ENCODE measurements at regions not wholly inside any gene's neighbourhood (a gene's known extent, or its start where the extent isn't known, plus 50 kb on each side); places are given as distances from the start of the nearest gene placed in this dataset.

DNA sequence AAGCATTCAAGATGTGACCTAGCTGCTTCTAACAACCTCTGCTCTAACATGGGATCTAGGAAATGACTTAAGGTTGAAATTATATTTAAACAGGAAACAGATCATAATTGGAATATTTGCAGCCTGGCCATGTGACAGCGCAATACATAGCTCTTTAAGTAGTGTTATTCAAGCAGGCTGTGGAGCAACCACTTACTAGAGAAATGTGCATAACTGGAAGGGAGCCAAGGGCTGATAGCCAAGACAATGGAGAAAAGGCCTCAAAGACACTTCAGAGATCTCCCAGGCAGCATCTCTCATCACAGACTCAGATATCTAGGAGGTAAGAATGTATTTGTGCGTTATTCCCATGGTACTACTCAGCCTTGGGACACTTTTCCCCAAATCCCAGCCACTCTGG is 823.0 kb upstream of the PRMT6 start:
- H3K9ac ChIP-seq (ENCODE audit: low read length), result no peak overlapping the region

DNA sequence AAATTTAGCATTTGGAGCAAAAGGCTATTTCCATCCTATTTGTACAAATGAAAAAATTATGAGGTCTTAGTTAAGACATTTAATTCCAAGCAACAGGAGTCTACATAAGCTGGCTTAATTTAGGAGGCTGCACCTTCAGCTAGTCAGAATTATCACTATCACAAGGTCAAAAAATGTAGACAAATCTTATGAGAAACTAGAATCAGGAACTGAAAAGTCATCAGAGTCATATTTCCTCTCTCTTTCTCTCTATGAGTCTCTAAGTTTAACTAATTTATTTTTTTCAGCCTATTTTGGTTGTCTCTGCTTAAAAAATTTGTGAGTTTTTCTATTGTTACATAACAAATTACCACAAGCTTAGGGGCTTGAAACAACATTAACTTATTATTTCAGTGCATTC is 807.1 kb upstream of the PRMT6 start:
- H2AFZ ChIP-seq (ENCODE audit: low read depth, low read length), result no peak overlapping the region
- no peaks in the 10 kb centered on the region for H3K27me3 ChIP-seq (ENCODE audit: control insufficient read depth in 1 of 2, insufficient read depth in 1 of 2, low read length in 2 of 2)
- no peak for DNase-seq
- H2AK5ac ChIP-seq (ENCODE audit: low read length, severe bottlenecking), result no peak overlapping the region
- no peaks in the 10 kb centered on the region for H3K4me1 ChIP-seq (ENCODE audit: control insufficient read depth, insufficient read depth, low read depth, low read length)
- H2BK120ac ChIP-seq (ENCODE audit: low read depth, low read length), result no peak overlapping the region
- no peak overlapping the region for H3K9ac ChIP-seq (ENCODE audit: low read length)
- no peak overlapping the region for H3K23ac ChIP-seq (ENCODE audit: low read length in 2 of 2)
- H3K27ac ChIP-seq (ENCODE audit: low read length, poor library complexity, severe bottlenecking), result no peak overlapping the region
- no peak overlapping the region for H2BK12ac ChIP-seq (ENCODE audit: low read length in 2 of 2)
- no peaks in the 10 kb centered on the region for H3K79me1 ChIP-seq (replicated peaks; ENCODE audit: low read length, poor library complexity, severe bottlenecking)
- no peaks in the 10 kb centered on the region for H3K9me3 ChIP-seq (ENCODE audit: control insufficient read depth, low read length)
- no peak overlapping the region for H4K91ac ChIP-seq (ENCODE audit: low read length)
- no peak overlapping the region for H3K4me3 ChIP-seq (ENCODE audit: insufficient read depth in 1 of 2, low read depth in 1 of 2, low read length in 2 of 2)
- no peak overlapping the region for H3K18ac ChIP-seq (ENCODE audit: low read depth in 1 of 2, low read length in 2 of 2)
- no peak overlapping the region for H4K8ac ChIP-seq (ENCODE audit: low read length)
- no peaks in the 10 kb centered on the region for H3K36me3 ChIP-seq (ENCODE audit: control insufficient read depth in 1 of 2, insufficient read depth in 2 of 2, low read depth in 1 of 2, low read length in 2 of 2)
- no peak overlapping the region for H2BK5ac ChIP-seq (ENCODE audit: low read depth, low read length, poor library complexity, severe bottlenecking)
- H3K14ac ChIP-seq (ENCODE audit: low read length in 2 of 2), result no peak overlapping the region
- H3K4ac ChIP-seq (ENCODE audit: low read depth in 1 of 2, low read length in 2 of 2), result no peak overlapping the region
- no peak overlapping the region for H2BK15ac ChIP-seq (ENCODE audit: low read depth, poor library complexity, severe bottlenecking)
- H3K4me2 ChIP-seq (ENCODE audit: low read length, poor library complexity, severe bottlenecking), result no peak overlapping the region

More for the DNA sequence above, 823.0 kb upstream of the PRMT6 start:
- Histone ChIP-seq H3K9me3 (ENCODE audit: control insufficient read depth, low read length) (no peaks in the 10 kb centered on the region), H2AK5ac (ENCODE audit: low read length, severe bottlenecking) (no peak overlapping the region), H3K27me3 (ENCODE audit: control insufficient read depth in 1 of 2, insufficient read depth in 1 of 2, low read length in 2 of 2) (no peaks in the 10 kb centered on the region), H4K91ac (ENCODE audit: low read length) (no peak overlapping the region), H3K4me2 (ENCODE audit: low read length, poor library complexity, severe bottlenecking) (no peak overlapping the region), H2BK120ac (ENCODE audit: low read depth, low read length) (no peak overlapping the region), H3K36me3 (ENCODE audit: control insufficient read depth in 1 of 2, insufficient read depth in 2 of 2, low read depth in 1 of 2, low read length in 2 of 2) (no peaks in the 10 kb centered on the region), H3K4me3 (ENCODE audit: insufficient read depth in 1 of 2, low read depth in 1 of 2, low read length in 2 of 2) (no peak overlapping the region), H2BK12ac (ENCODE audit: low read length in 2 of 2) (no peak overlapping the region), H2AFZ (ENCODE audit: low read depth, low read length) (no peak overlapping the region), H3K14ac (ENCODE audit: low read length in 2 of 2) (no peak overlapping the region), H3K18ac (ENCODE audit: low read depth in 1 of 2, low read length in 2 of 2) (no peak overlapping the region), H3K79me1 (replicated peaks; ENCODE audit: low read length, poor library complexity, severe bottlenecking) (no peaks in the 10 kb centered on the region), H3K4ac (ENCODE audit: low read depth in 1 of 2, low read length in 2 of 2) (no peak overlapping the region), H2BK5ac (ENCODE audit: low read depth, low read length, poor library complexity, severe bottlenecking) (no peak overlapping the region), H3K23ac (ENCODE audit: low read length in 2 of 2) (no peak overlapping the region), H3K27ac (ENCODE audit: low read length, poor library complexity, severe bottlenecking) (no peak overlapping the region), H2BK15ac (ENCODE audit: low read depth, poor library complexity, severe bottlenecking) (no peak overlapping the region), H4K8ac (ENCODE audit: low read length) (no peak overlapping the region), H3K4me1 (ENCODE audit: control insufficient read depth, insufficient read depth, low read depth, low read length) (no peaks in the 10 kb centered on the region)
- 84% methylated on average over 1 of the region's 2 CpGs for WGBS
- DNase-seq, result no peak

DNA sequence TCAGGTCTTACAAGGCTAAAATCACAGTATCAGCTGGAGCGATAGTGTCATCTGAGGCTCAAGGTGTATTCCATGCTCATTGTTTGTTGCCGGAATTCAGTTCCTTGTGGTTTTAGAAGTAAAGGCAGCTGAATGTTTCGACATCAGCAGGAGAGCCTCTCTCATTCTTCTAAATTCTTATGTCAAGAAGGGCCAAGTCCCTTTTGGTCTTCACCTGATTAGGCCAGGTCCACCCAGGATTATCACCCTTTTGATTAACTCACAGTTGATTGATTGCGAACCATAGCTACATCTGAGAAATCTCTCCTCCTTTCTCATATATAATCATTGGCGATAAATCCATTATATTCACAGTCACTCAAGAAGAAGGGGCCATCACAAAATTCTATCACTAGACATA is 806.7 kb upstream of the PRMT6 start:
- DNase-seq, result no peak
- Histone ChIP-seq H3K4me2 (ENCODE audit: low read length, poor library complexity, severe bottlenecking) (no peak overlapping the region), H3K18ac (ENCODE audit: low read depth in 1 of 2, low read length in 2 of 2) (no peak overlapping the region), H3K4me1 (ENCODE audit: control insufficient read depth, insufficient read depth, low read depth, low read length) (no peaks in the 10 kb centered on the region), H3K9ac (ENCODE audit: low read length) (no peak overlapping the region), H2AFZ (ENCODE audit: low read depth, low read length) (no peak overlapping the region), H2BK5ac (ENCODE audit: low read depth, low read length, poor library complexity, severe bottlenecking) (no peak overlapping the region), H3K27me3 (ENCODE audit: control insufficient read depth in 1 of 2, insufficient read depth in 1 of 2, low read length in 2 of 2) (no peaks in the 10 kb centered on the region), H3K36me3 (ENCODE audit: control insufficient read depth in 1 of 2, insufficient read depth in 2 of 2, low read depth in 1 of 2, low read length in 2 of 2) (no peaks in the 10 kb centered on the region), H3K27ac (ENCODE audit: low read length, poor library complexity, severe bottlenecking) (no peak overlapping the region), H2BK120ac (ENCODE audit: low read depth, low read length) (no peak overlapping the region), H3K14ac (ENCODE audit: low read length in 2 of 2) (no peak overlapping the region), H3K79me1 (replicated peaks; ENCODE audit: low read length, poor library complexity, severe bottlenecking) (no peaks in the 10 kb centered on the region), H2AK5ac (ENCODE audit: low read length, severe bottlenecking) (no peak overlapping the region), H3K4me3 (ENCODE audit: insufficient read depth in 1 of 2, low read depth in 1 of 2, low read length in 2 of 2) (no peak overlapping the region), H2BK15ac (ENCODE audit: low read depth, poor library complexity, severe bottlenecking) (no peak overlapping the region), H3K23ac (ENCODE audit: low read length in 2 of 2) (no peak overlapping the region), H4K91ac (ENCODE audit: low read length) (no peak overlapping the region), H2BK12ac (ENCODE audit: low read length in 2 of 2) (no peak overlapping the region), H3K4ac (ENCODE audit: low read depth in 1 of 2, low read length in 2 of 2) (no peak overlapping the region), H4K8ac (ENCODE audit: low read length) (no peak overlapping the region), H3K9me3 (ENCODE audit: control insufficient read depth, low read length) (no peaks in the 10 kb centered on the region)
- 68% methylated on average over 4 of the region's 5 CpGs for WGBS

DNA sequence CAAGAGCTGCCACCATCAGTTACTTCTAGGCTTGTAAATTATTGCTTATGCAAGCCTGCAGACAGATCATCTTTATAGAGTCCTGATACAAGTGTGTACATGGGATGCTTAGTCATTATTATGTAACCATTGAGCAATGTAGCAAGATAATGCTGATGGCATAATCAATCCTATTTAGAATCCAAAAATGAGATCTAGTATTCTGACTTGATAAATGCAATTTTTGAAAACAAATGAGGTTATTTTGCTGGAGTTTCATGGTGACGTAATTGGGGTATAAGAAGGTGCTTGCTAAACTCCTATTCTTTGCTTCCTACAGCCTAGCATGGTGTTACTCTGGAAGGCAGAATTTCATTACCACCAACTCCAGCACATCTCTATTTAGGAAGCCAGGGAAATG is 801.7 kb upstream of the PRMT6 start:
- Histone ChIP-seq H3K4ac (ENCODE audit: low read depth in 1 of 2, low read length in 2 of 2) (no peak overlapping the region), H4K91ac (ENCODE audit: low read length) (no peak overlapping the region), H3K27me3 (ENCODE audit: control insufficient read depth in 1 of 2, insufficient read depth in 1 of 2, low read length in 2 of 2) (no peaks in the 10 kb centered on the region), H3K79me1 (replicated peaks; ENCODE audit: low read length, poor library complexity, severe bottlenecking) (no peaks in the 10 kb centered on the region), H2AK5ac (ENCODE audit: low read length, severe bottlenecking) (no peak overlapping the region), H3K9ac (ENCODE audit: low read length) (no peak overlapping the region), H2BK12ac (ENCODE audit: low read length in 2 of 2) (no peak overlapping the region), H3K23ac (ENCODE audit: low read length in 2 of 2) (no peak overlapping the region), H3K4me2 (ENCODE audit: low read length, poor library complexity, severe bottlenecking) (no peak overlapping the region), H3K4me1 (ENCODE audit: control insufficient read depth, insufficient read depth, low read depth, low read length) (no peaks in the 10 kb centered on the region), H3K36me3 (ENCODE audit: control insufficient read depth in 1 of 2, insufficient read depth in 2 of 2, low read depth in 1 of 2, low read length in 2 of 2) (no peaks in the 10 kb centered on the region), H2BK15ac (ENCODE audit: low read depth, poor library complexity, severe bottlenecking) (no peak overlapping the region), H4K8ac (ENCODE audit: low read length) (no peak overlapping the region), H2AFZ (ENCODE audit: low read depth, low read length) (no peak overlapping the region), H3K4me3 (ENCODE audit: insufficient read depth in 1 of 2, low read depth in 1 of 2, low read length in 2 of 2) (no peak overlapping the region), H3K18ac (ENCODE audit: low read depth in 1 of 2, low read length in 2 of 2) (no peak overlapping the region), H3K14ac (ENCODE audit: low read length in 2 of 2) (no peak overlapping the region), H2BK120ac (ENCODE audit: low read depth, low read length) (no peak overlapping the region), H2BK5ac (ENCODE audit: low read depth, low read length, poor library complexity, severe bottlenecking) (no peak overlapping the region), H3K9me3 (ENCODE audit: control insufficient read depth, low read length) (no peaks in the 10 kb centered on the region), H3K27ac (ENCODE audit: low read length, poor library complexity, severe bottlenecking) (no peak overlapping the region)
- DNase-seq, result no peak
- no CpG with 5 or more reads among the region's 1 CpG for WGBS
